HEK293T (cell line): ENCODE measurements at regions not wholly inside any gene's neighbourhood (a gene's known extent, or its start where the extent isn't known, plus 50 kb on each side); places are given as distances from the start of the nearest gene placed in this dataset.
"Not testable (repeated sequence)": the region's sequence is repeated elsewhere in the genome, so short reads cannot be mapped to it uniquely, and the experiment has no call there.

Source experiments
- CTBP1 ChIP-seq: fragments of 450-650 bp; IDR thresholded peaks from 2 replicates; pipeline ENCODE4 v1.6.1; 2016; ENCODE audit warnings: borderline replicate concordance
- FOXA1 ChIP-seq: fragments of 450-650 bp; IDR thresholded peaks from 2 replicates; pipeline ENCODE4 v1.6.1; 2016; ENCODE audit warnings: mild to moderate bottlenecking
- NFRKB ChIP-seq: fragments of 450-650 bp; IDR thresholded peaks from 2 replicates; pipeline ENCODE4 v1.6.1; 2016; ENCODE audit warnings: mild to moderate bottlenecking, moderate library complexity
- SUZ12 ChIP-seq: fragments of 450-650 bp; IDR thresholded peaks from 2 replicates; pipeline ENCODE4 v1.6.1; 2016; ENCODE audit warnings: mild to moderate bottlenecking
- ZNF384 ChIP-seq: fragments of 450-650 bp; IDR thresholded peaks from 2 replicates; pipeline ENCODE4 v1.6.1; 2016

DNA sequence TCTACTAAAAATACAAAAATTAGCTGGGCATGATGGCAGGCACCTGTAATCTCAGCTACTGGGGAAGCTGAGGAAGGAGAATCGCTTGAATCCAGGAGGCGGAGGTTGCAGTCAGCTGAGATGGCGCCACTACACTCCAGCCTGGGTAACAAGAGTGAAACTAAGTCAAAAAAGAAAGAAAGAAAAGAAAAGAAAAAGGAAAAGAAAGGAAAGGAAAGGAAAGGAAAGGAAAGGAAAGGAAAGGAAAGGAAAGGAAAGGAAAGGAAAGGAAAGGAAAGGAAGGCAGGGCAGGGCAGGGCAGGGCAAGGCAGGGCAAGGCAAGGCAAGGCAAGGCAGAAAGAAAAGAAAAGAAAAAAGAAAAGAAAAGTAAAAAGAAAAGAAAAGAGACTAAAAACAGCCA is 121.4 kb downstream of the ANXA5 start:
- TF ChIP-seq ZNF384, CTBP1, SUZ12, FOXA1, NFRKB: not testable (repeated sequence)
